Urinary bladder (tissue), 3 donors: ENCODE measurements at regions not wholly inside any gene's neighbourhood (a gene's known extent, or its start where the extent isn't known, plus 50 kb on each side); places are given as distances from the start of the nearest gene placed in this dataset.

Experiments used
- DNase-seq: peaks from one replicate; pipeline ENCODE4 v3.0.0-alpha.2; 2015; ENCODE audit errors: extremely low spot score
- H3K27ac ChIP-seq: one replicate; pipeline ENCODE4 v1.5.1; 2013; ENCODE audit warnings: low read depth, mild to moderate bottlenecking, moderate library complexity
- H3K36me3 ChIP-seq: one replicate; pipeline ENCODE4 v1.6.1; 2013; ENCODE audit warnings: mild to moderate bottlenecking, moderate library complexity; ENCODE audit not compliant: insufficient read depth
- H3K4me1 ChIP-seq: one replicate; pipeline ENCODE4 v1.6.1; 2013; ENCODE audit warnings: mild to moderate bottlenecking, moderate library complexity; ENCODE audit not compliant: insufficient read depth
- H3K4me3 ChIP-seq: one replicate; pipeline ENCODE4 v1.5.1; 2013; ENCODE audit warnings: low read depth, low read length
- WGBS: extraction: QIAGEN DNeasy Blood & Tissue Kit; methylation state at CpG from one replicate; pipeline ENCODE4 v1.1.7; 2013; 5-methylcytosine and 5-hydroxymethylcytosine counted together
- donor health status: healthy with polysubstance abuse.
- donor health status: healthy.

DNA sequence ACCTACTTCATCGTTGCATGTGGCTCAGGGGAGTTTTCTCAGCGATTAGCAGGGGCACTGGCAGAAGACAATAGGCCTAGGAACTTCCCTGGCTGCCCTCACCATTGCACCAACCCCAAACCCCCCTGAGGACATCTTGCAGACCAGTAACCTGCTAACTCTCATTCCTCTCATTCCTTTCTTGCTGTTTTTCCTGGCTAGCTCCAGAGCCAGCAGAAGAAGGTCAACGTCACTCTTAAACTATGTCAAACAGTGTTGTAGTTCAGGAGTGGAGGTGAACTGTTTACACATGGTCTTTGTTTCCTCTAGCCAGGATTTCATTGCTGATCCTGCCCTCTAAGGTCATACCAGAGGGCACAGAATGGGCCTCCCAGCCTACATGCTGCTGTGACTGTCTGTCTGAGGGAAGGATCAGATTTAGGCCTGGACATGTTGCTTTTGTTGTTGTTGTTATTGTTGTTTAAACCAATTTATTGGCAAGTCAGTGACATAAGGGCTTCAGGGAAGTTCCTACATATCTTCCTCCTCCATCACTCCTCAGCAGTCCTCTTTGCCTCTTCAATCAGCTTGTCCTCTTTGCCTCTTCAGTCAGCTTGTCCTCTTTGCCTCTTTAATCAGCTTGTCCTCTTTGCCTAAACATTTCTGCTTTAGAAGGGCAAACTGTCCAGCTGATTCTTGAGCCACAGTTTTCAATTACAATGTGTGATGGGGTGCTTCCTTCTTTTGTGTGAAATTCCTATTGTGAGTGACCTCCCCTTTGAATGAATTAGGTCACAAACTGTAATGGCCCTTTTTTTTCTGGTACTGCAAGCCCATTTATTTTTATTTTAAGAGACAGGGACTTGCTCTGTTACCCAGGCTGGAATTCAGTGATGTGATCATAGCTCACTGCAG lies 471.9 kb upstream of the TNP1 start:
- no peak overlapping the region for H3K4me3 ChIP-seq
- no peak overlapping the region for H3K27ac ChIP-seq
- peaks cover 4% of the 10 kb centered on the region for H3K4me1 ChIP-seq
- 41% methylated on average over 3 of the region's 3 CpGs for WGBS
- H3K36me3 ChIP-seq: no peaks in the 10 kb centered on the region
- DNase-seq: no peak

- H3K27ac ChIP-seq: no peak overlapping the region
- H3K4me1 ChIP-seq: peaks cover 4% of the 10 kb centered on the region
- DNase-seq: no peak
- H3K36me3 ChIP-seq: no peaks in the 10 kb centered on the region
- 93% methylated on average over 9 of the region's 9 CpGs for WGBS
- H3K4me3 ChIP-seq: no peak overlapping the region
These were observed 470.8 kb upstream of the TNP1 start for GRCh38 chr2:217330647-217331046.

- Histone ChIP-seq H3K36me3 (no peaks in the 10 kb centered on the region), H3K27ac (no peak overlapping the region), H3K4me3 (no peak overlapping the region), H3K4me1 (peaks cover 4% of the 10 kb centered on the region)
- WGBS: 26% methylated on average over 4 of the region's 4 CpGs
- DNase-seq: no peak
These were observed 469.2 kb upstream of the TNP1 start for GRCh38 chr2:217329023-217329431.

- H3K4me3 ChIP-seq: no peak overlapping the region
- H3K4me1 ChIP-seq: peaks cover 4% of the 10 kb centered on the region
- H3K36me3 ChIP-seq: no peaks in the 10 kb centered on the region
- WGBS: 54% methylated on average over 2 of the region's 2 CpGs
- DNase-seq: no peak
- H3K27ac ChIP-seq: no peak overlapping the region
These were observed 468.7 kb upstream of the TNP1 start for GRCh38 chr2:217328622-217328978.

DNA sequence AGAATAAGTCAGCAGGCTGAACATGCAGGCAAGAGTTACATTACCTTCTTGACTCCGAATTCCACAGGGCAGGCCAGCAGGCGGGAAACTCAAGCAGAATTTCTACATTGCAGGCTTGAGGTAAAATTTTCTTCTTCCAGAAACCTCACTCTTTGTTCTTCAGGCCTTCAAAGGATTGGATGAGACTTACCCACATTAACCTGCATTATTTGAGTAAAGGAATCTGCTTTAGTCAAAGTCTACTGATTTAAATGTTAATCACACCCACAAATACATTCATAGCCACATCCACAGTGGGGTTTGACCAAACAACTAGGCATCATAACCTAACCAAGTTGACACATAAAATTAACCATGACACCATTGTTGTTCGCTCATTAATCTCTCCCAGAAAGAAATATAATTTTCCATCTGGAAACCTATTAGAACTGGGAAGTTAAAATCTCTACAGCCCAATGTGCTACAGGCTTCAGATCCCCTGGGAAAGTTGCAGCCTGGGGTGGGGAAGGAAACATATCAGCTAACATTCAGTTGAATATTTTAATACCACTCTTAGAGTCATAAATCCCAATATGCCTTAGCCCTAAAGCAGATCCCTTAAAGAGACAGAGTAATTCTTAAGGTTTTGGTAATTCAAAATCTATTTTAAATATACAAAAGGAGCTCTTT lies 468.2 kb upstream of the TNP1 start:
- Histone ChIP-seq H3K27ac (no peak overlapping the region), H3K36me3 (no peaks in the 10 kb centered on the region), H3K4me3 (no peak overlapping the region), H3K4me1 (peaks cover 4% of the 10 kb centered on the region)
- WGBS: 74% methylated on average over 3 of the region's 3 CpGs
- no peak for DNase-seq

DNA sequence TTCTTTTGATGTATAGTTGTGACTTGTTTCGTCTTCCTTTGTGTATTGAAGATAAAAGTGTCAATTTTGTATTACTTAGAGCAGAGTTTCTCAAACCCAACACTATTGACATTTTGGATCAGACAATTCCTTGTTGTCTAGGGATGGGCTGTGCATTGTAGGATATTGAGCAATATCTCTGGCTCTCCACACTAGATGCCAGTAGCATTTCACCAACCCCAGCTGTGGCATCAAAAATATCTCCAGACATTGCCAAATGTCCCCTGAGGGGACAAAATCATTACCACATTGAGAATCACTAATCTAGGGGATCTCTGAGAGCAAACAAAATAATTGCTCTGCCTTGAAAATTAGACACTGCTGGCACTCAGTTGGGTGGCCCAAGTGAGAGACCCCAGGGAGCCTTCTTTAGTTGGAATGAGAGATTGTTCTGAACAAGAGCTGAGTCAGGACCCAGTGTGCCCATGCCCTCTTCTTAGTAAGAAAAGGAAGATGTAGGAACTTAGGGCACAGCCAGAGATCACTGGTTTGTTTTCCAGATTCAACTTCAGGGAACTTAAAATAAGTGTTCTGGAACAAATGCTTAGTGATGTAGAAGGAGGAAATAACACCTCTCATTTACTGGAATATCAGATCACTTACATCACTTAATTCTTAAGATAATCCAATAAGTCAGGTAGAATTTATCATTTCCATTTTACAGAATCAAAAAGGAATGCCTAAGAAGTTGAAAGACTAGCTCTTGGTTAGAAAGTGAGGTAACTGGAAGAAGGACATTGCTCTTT lies 466.6 kb upstream of the TNP1 start:
- 69% methylated on average over 1 of the region's 1 CpG for whole genome bisulfite sequencing
- Histone ChIP-seq H3K27ac (no peak overlapping the region), H3K4me1 (peaks cover 4% of the 10 kb centered on the region), H3K4me3 (no peak overlapping the region), H3K36me3 (no peaks in the 10 kb centered on the region)
- DNase-seq: no peak

DNA sequence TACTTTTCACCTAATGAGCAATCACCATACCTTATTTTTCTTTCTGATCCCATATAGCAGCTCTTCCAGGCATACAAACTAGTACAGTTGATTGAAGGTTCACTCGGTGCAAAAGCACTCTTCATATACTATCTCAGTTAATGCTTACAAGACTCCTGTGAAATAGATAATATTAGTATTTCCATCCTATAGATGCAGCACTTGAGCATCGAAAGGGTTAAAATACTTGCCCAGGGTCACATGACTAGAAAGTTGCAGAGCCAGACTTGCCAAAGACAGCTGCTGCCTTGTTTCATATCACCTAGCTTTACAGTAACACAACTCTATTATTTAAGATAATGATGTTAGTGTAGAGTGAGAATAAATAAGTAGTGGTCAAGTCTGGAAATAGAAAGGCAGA lies 466.0 kb upstream of the TNP1 start:
- H3K27ac ChIP-seq: no peak overlapping the region
- WGBS: 83% methylated on average over 2 of the region's 2 CpGs

DNA sequence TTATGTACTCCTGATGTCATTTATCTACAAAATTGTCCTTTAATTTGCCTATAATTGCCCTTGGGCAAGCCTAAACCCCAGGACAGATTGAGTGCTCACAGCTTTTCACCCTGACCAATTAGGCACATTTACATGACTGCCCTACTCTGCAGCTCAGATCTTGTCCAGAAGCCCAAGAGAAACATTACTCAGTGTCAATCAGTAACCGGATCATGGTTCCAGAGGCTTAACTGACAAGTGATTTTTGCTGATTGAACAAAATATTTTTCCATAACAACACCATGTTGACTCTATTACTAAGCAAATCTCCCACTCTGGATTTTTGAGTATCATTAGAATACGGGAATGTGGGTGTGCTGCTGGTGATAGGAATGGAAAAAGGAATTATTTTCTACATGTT lies 465.4 kb upstream of the TNP1 start:
- Histone ChIP-seq H3K4me3 (no peak overlapping the region), H3K4me1 (peaks cover 2% of the 10 kb centered on the region), H3K36me3 (no peaks in the 10 kb centered on the region), H3K27ac (no peak overlapping the region)
- no peak for DNase-seq
- 82% methylated on average over 2 of the region's 2 CpGs for WGBS

More for the DNA sequence above, 466.0 kb upstream of the TNP1 start:
- no peak for DNase-seq
- H3K36me3 ChIP-seq: no peaks in the 10 kb centered on the region
- H3K4me3 ChIP-seq: no peak overlapping the region
- peaks cover 2% of the 10 kb centered on the region for H3K4me1 ChIP-seq

DNA sequence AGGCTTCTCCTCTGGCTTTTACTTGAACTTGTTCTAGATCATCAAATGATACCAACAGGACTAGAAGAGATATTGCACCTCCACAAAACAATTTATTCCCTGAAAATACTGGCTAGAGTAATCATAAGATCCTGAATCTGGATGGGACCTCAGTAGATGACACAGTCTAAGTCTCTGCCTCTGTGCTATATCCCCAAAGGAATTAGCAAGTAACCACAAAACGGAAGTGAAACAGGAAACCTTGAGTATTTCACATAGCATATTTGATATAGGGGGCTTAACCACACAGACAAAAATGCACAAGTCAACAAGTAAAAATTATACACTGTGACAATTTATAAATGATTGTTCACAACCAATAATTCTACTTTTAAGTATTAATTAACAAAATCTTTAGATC lies 456.9 kb upstream of the TNP1 start:
- no peaks in the 10 kb centered on the region for H3K36me3 ChIP-seq
- no peak for DNase-seq
- H3K4me3 ChIP-seq: no peak overlapping the region
- WGBS: 62% methylated on average over 1 of the region's 1 CpG
- H3K27ac ChIP-seq: no peak overlapping the region
- H3K4me1 ChIP-seq: no peaks in the 10 kb centered on the region

DNA sequence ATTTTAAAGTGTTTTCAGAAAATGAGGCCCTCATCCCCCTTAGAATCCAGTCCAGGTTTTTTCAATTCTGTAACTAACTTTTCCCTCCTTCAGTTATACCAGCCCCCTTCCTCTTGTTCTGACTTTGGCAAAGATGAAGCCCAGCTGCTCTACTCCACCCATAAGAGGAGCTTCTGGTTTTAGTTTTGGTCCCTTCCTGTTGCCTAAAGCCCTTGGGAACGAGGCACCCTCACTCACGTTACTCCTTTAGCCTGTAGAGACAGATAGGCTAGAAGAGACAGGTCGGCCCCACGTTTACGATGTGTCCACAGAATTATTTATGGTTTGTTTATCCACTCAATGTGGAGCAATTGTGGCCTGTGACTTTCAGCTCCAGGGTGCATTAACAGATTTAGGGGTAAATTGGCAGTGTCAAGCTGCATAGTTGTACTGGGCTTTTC lies 454.2 kb upstream of the TNP1 start:
- Histone ChIP-seq H3K36me3 (no peaks in the 10 kb centered on the region), H3K4me1 (no peaks in the 10 kb centered on the region), H3K4me3 (no peak overlapping the region), H3K27ac (peak overlapping the region; percentile 12)
- 13% methylated on average over 5 of the region's 5 CpGs for WGBS
- peak; percentile 67 for DNase-seq

DNA sequence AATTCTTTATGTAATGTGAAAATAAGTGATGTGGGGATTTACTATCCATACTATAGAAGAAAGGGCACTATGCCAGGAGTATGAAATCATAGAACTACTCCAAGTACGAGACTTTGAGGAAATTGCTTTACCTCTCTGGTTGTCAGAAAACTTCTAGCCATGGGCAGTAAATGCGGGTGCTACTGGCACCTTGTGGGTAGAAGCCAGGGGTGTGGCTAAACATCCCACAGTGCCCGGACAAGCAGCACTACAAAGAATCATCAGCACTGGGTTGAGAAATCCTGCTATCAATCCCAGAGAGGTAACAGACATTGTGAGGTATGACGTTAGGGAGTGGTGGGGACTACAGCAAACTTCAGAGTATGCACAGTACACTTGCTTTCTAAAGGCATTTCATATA lies 453.5 kb upstream of the TNP1 start:
- no peak for DNase-seq
- 65% methylated on average over 4 of the region's 4 CpGs for WGBS
- no peak overlapping the region for H3K27ac ChIP-seq
- H3K4me3 ChIP-seq: no peak overlapping the region
- no peaks in the 10 kb centered on the region for H3K36me3 ChIP-seq
- no peaks in the 10 kb centered on the region for H3K4me1 ChIP-seq

GRCh38 chr2:217309056-217309455 lies 449.2 kb upstream of the TNP1 start:
- H3K4me1 ChIP-seq: no peaks in the 10 kb centered on the region
- DNase-seq: no peak
- H3K27ac ChIP-seq: no peak overlapping the region
- H3K36me3 ChIP-seq: no peaks in the 10 kb centered on the region
- WGBS: 97% methylated on average over 4 of the region's 4 CpGs
- H3K4me3 ChIP-seq: no peak overlapping the region

- Histone ChIP-seq H3K4me3 (no peak overlapping the region), H3K27ac (no peak overlapping the region), H3K36me3 (no peaks in the 10 kb centered on the region), H3K4me1 (no peaks in the 10 kb centered on the region)
- 61% methylated on average over 4 of the region's 4 CpGs for WGBS
- no peak for DNase-seq
These were observed 447.2 kb upstream of the TNP1 start for GRCh38 chr2:217307023-217307422.

- WGBS: 96% methylated on average over 3 of the region's 3 CpGs
- Histone ChIP-seq H3K27ac (no peak overlapping the region), H3K4me3 (no peak overlapping the region), H3K36me3 (no peaks in the 10 kb centered on the region), H3K4me1 (no peaks in the 10 kb centered on the region)
- no peak for DNase-seq
These were observed 446.0 kb upstream of the TNP1 start for GRCh38 chr2:217305882-217306281.
